Liver (tissue), 3 donors: ENCODE measurements at regions not wholly inside any gene's neighbourhood (a gene's known extent, or its start where the extent isn't known, plus 50 kb on each side); places are given as distances from the start of the nearest gene placed in this dataset.

ENCODE experiments used
- EGR1 ChIP-seq, 2 donors: IDR thresholded peaks; 2 replicates each; pipeline ENCODE4 v1.6.1; 2016 to 2018; ENCODE audit warnings: antibody characterized with exemption in 2 of 2, low read depth in 2 of 2
- FOXA1 ChIP-seq: IDR thresholded peaks from 2 replicates; pipeline ENCODE4 v1.6.1; 2016; ENCODE audit warnings: antibody characterized with exemption
- GABPA ChIP-seq, 2 donors: IDR thresholded peaks in 1 of 2; conservative IDR thresholded peaks in 1 of 2; 2 replicates each; pipeline ENCODE4 v1.6.1; 2016; ENCODE audit warnings: antibody characterized with exemption in 2 of 2, mild to moderate bottlenecking in 1 of 2, moderate library complexity in 1 of 2
- HNF4G ChIP-seq: IDR thresholded peaks from 2 replicates; pipeline ENCODE4 v1.6.1; 2016; ENCODE audit warnings: antibody characterized with exemption
- RAD21 ChIP-seq, 2 donors: IDR thresholded peaks; 2 replicates each; pipeline ENCODE4 v1.6.1; 2016; ENCODE audit warnings: antibody characterized with exemption in 2 of 2, mild to moderate bottlenecking in 2 of 2
- RXRA ChIP-seq, 2 donors: IDR thresholded peaks; 2 replicates each; pipeline ENCODE4 v1.6.1; 2017 to 2018; ENCODE audit warnings: antibody characterized with exemption in 2 of 2, mild to moderate bottlenecking in 1 of 2
- SP1 ChIP-seq: IDR thresholded peaks from 2 replicates; pipeline ENCODE4 v1.6.1; 2018; ENCODE audit warnings: antibody characterized with exemption, mild to moderate bottlenecking
- TAF1 ChIP-seq: conservative IDR thresholded peaks from 2 replicates; pipeline ENCODE4 v1.6.1; 2016; ENCODE audit warnings: antibody characterized with exemption, mild to moderate bottlenecking
- YY1 ChIP-seq: IDR thresholded peaks from 2 replicates; pipeline ENCODE4 v1.6.1; 2016; ENCODE audit warnings: antibody characterized with exemption, mild to moderate bottlenecking
- TF ChIP-seq, protein P1 (sequence below): fragments of 150-350 bp; IDR thresholded peaks from 2 replicates; pipeline ENCODE4 v1.5.1; 2017; ENCODE audit warnings: improper control_type of control experiment, low read depth, low read length; ENCODE audit not compliant: missing input control
- TF ChIP-seq, protein P2 (sequence below): IDR thresholded peaks from 2 replicates; pipeline ENCODE4 v1.6.1; 2016; ENCODE audit warnings: antibody characterized with exemption, mild to moderate bottlenecking
- TF ChIP-seq, protein P3 (sequence below): IDR thresholded peaks from 2 replicates; pipeline ENCODE4 v1.6.1; 2016; ENCODE audit warnings: antibody characterized with exemption
- TF ChIP-seq, protein P4 (sequence below): IDR thresholded peaks from 2 replicates; pipeline ENCODE4 v1.6.1; 2016; ENCODE audit warnings: antibody characterized with exemption
- TF ChIP-seq, protein P5 (sequence below): IDR thresholded peaks from 2 replicates; pipeline ENCODE4 v1.6.1; 2016; ENCODE audit warnings: antibody characterized with exemption
- donor health status: healthy.
- donor health status: healthy.

DNA sequence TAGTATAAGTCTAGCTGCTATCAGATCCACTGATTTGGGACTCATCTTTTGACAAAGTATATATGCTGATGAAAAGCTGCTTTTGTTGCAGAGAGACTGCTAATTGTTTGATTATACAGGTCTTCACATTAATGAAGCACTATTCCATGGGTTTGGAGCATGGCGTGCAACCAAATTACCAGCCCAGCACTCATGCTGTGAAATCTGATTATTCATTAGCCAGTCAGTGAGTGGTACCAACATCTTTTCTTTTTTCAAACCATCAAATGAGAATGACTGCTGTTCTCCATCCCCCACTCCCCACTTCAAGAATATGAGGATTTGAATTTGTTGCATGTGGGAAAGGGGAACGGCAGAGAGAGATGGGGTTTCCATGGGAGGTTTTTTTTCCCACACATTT is 91.3 kb downstream of the ID4 start:
- TF ChIP-seq TAF1 (no peak), GABPA (IDR thresholded peaks at IDR 0.05 in 1 of 2, conservative IDR thresholded peaks at IDR 0.05 in 1 of 2) (no peak), SP1 (no peak), HNF4G (no peak), RAD21 (IDR thresholded peaks at IDR 0.05) (no peak), YY1 (no peak), FOXA1 (no peak), RXRA (IDR thresholded peaks at IDR 0.05) (no peak), EGR1 (IDR thresholded peaks at IDR 0.05; ENCODE audit: low read depth in 2 of 2) (no peak)
- TF ChIP-seq, protein P1, sequence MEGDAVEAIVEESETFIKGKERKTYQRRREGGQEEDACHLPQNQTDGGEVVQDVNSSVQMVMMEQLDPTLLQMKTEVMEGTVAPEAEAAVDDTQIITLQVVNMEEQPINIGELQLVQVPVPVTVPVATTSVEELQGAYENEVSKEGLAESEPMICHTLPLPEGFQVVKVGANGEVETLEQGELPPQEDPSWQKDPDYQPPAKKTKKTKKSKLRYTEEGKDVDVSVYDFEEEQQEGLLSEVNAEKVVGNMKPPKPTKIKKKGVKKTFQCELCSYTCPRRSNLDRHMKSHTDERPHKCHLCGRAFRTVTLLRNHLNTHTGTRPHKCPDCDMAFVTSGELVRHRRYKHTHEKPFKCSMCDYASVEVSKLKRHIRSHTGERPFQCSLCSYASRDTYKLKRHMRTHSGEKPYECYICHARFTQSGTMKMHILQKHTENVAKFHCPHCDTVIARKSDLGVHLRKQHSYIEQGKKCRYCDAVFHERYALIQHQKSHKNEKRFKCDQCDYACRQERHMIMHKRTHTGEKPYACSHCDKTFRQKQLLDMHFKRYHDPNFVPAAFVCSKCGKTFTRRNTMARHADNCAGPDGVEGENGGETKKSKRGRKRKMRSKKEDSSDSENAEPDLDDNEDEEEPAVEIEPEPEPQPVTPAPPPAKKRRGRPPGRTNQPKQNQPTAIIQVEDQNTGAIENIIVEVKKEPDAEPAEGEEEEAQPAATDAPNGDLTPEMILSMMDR: no peak
- TF ChIP-seq, protein P2, sequence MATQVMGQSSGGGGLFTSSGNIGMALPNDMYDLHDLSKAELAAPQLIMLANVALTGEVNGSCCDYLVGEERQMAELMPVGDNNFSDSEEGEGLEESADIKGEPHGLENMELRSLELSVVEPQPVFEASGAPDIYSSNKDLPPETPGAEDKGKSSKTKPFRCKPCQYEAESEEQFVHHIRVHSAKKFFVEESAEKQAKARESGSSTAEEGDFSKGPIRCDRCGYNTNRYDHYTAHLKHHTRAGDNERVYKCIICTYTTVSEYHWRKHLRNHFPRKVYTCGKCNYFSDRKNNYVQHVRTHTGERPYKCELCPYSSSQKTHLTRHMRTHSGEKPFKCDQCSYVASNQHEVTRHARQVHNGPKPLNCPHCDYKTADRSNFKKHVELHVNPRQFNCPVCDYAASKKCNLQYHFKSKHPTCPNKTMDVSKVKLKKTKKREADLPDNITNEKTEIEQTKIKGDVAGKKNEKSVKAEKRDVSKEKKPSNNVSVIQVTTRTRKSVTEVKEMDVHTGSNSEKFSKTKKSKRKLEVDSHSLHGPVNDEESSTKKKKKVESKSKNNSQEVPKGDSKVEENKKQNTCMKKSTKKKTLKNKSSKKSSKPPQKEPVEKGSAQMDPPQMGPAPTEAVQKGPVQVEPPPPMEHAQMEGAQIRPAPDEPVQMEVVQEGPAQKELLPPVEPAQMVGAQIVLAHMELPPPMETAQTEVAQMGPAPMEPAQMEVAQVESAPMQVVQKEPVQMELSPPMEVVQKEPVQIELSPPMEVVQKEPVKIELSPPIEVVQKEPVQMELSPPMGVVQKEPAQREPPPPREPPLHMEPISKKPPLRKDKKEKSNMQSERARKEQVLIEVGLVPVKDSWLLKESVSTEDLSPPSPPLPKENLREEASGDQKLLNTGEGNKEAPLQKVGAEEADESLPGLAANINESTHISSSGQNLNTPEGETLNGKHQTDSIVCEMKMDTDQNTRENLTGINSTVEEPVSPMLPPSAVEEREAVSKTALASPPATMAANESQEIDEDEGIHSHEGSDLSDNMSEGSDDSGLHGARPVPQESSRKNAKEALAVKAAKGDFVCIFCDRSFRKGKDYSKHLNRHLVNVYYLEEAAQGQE: no peak
- TF ChIP-seq, protein P3, sequence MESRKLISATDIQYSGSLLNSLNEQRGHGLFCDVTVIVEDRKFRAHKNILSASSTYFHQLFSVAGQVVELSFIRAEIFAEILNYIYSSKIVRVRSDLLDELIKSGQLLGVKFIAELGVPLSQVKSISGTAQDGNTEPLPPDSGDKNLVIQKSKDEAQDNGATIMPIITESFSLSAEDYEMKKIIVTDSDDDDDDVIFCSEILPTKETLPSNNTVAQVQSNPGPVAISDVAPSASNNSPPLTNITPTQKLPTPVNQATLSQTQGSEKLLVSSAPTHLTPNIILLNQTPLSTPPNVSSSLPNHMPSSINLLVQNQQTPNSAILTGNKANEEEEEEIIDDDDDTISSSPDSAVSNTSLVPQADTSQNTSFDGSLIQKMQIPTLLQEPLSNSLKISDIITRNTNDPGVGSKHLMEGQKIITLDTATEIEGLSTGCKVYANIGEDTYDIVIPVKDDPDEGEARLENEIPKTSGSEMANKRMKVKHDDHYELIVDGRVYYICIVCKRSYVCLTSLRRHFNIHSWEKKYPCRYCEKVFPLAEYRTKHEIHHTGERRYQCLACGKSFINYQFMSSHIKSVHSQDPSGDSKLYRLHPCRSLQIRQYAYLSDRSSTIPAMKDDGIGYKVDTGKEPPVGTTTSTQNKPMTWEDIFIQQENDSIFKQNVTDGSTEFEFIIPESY: no peak
- TF ChIP-seq, protein P4, sequence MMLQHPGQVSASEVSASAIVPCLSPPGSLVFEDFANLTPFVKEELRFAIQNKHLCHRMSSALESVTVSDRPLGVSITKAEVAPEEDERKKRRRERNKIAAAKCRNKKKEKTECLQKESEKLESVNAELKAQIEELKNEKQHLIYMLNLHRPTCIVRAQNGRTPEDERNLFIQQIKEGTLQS: no peak
- TF ChIP-seq, protein P5, sequence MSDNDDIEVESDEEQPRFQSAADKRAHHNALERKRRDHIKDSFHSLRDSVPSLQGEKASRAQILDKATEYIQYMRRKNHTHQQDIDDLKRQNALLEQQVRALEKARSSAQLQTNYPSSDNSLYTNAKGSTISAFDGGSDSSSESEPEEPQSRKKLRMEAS: no peak
